IMR-90 (cell line): ENCODE measurements at regions not wholly inside any gene's neighbourhood (a gene's known extent, or its start where the extent isn't known, plus 50 kb on each side); places are given as distances from the start of the nearest gene placed in this dataset.

Source experiments
- ATAC-seq: fragments of 200-7000 bp; cut with Tn5 transposase; 2 replicates; pipeline ENCODE4 v1.9.1; 2020; ENCODE audit warnings: low read depth, mild to moderate bottlenecking, moderate library complexity
- BruUV-seq: library from RNA; stranded (reverse); fragments of 400-500 nt; replicated peaks from 2 replicates; lab custom pipeline; 2021; lab: Mats Ljungman, UMichigan
- CTCF ChIA-PET: fragments of 300-600 bp; formaldehyde crosslinking; extraction: SDS; loops from one replicate; lab custom pipeline; 2021; ENCODE audit warnings: antibody characterized with exemption; lab: Yijun Ruan, JAX
- POLR2A ChIA-PET: fragments of 300-600 bp; sonication (Branson Sonifier 250); formaldehyde crosslinking; loops from one replicate; lab custom pipeline; 2022; ENCODE audit warnings: antibody characterized with exemption; ENCODE audit not compliant: unreplicated experiment; lab: Charles Lee
- DNase-seq: peaks from one replicate; pipeline ENCODE4 v3.0.0; 2013
- H2AFZ ChIP-seq: replicated peaks from 2 replicates; pipeline ENCODE3; 2013; ENCODE audit warnings: low read length, mild to moderate bottlenecking; ENCODE audit not compliant: poor library complexity
- H2AK5ac ChIP-seq: 2 replicates; pipeline ENCODE4 v1.6.1; 2013; ENCODE audit warnings: low read depth, low read length, inconsistent platforms
- H2AK9ac ChIP-seq: replicated peaks from 2 replicates; pipeline ENCODE3; 2013; ENCODE audit warnings: mild to moderate bottlenecking, low read depth, low read length, moderate library complexity; ENCODE audit not compliant: poor library complexity
- H2BK120ac ChIP-seq: 2 replicates; pipeline ENCODE4 v1.6.1; 2013; ENCODE audit warnings: low read depth, low read length, inconsistent platforms
- H2BK15ac ChIP-seq: 3 replicates; pipeline ENCODE4 v1.6.1; 2013; ENCODE audit warnings: low read depth, low read length, inconsistent platforms
- H2BK20ac ChIP-seq: 2 replicates; pipeline ENCODE4 v1.6.1; 2013; ENCODE audit warnings: low read depth, mild to moderate bottlenecking, inconsistent platforms, low read length, moderate library complexity
- H2BK5ac ChIP-seq: 2 replicates; pipeline ENCODE4 v1.6.1; 2013; ENCODE audit warnings: mild to moderate bottlenecking, low read depth, low read length, inconsistent platforms; ENCODE audit not compliant: poor library complexity, severe bottlenecking
- H3K14ac ChIP-seq: replicated peaks from 2 replicates; pipeline ENCODE4 v1.6.1; 2013; ENCODE audit warnings: low read depth, low read length, inconsistent platforms
- H3K18ac ChIP-seq: 2 replicates; pipeline ENCODE4 v1.6.1; 2013; ENCODE audit warnings: low read depth, low read length, control low read depth
- H3K23ac ChIP-seq: 2 replicates; pipeline ENCODE4 v1.6.1; 2013; ENCODE audit warnings: low read depth, low read length, inconsistent platforms
- H3K27ac ChIP-seq: 2 replicates; pipeline ENCODE4 v1.5.1; 2013; ENCODE audit warnings: mild to moderate bottlenecking, control low read depth, low read length; ENCODE audit not compliant: insufficient read depth
- H3K27me3 ChIP-seq: 2 replicates; pipeline ENCODE4 v1.6.1; 2013; ENCODE audit warnings: low read length; ENCODE audit not compliant: control insufficient read depth, insufficient read depth
- H3K36me3 ChIP-seq: 2 replicates; pipeline ENCODE4 v1.6.1; 2013; ENCODE audit warnings: low read length, mixed read lengths; ENCODE audit not compliant: control insufficient read depth, insufficient read depth
- H3K4ac ChIP-seq: 2 replicates; pipeline ENCODE4 v1.6.1; 2013; ENCODE audit warnings: low read depth, low read length, inconsistent platforms
- H3K4me1 ChIP-seq: 2 replicates; pipeline ENCODE4 v1.6.1; 2013; ENCODE audit warnings: low read length, mixed read lengths; ENCODE audit not compliant: control insufficient read depth, insufficient read depth
- H3K4me2 ChIP-seq: 2 replicates; pipeline ENCODE4 v1.6.1; 2013; ENCODE audit warnings: low read depth, mild to moderate bottlenecking, control low read depth, low read length, moderate library complexity
- H3K4me3 ChIP-seq: 2 replicates; pipeline ENCODE4 v1.5.1; 2013; ENCODE audit warnings: low read depth, mild to moderate bottlenecking, control low read depth, low read length, moderate library complexity; ENCODE audit not compliant: insufficient read depth
- H3K56ac ChIP-seq: 2 replicates; pipeline ENCODE4 v1.6.1; 2013; ENCODE audit warnings: low read length, inconsistent platforms; ENCODE audit not compliant: insufficient read depth; ENCODE audit errors: extremely low read depth
- H3K79me1 ChIP-seq, 2 experiments: 2 replicates each; pipeline ENCODE4 v1.6.1; 2013; ENCODE audit warnings: low read length in 2 of 2, inconsistent platforms in 1 of 2, low read depth in 1 of 2
- H3K9ac ChIP-seq: 2 replicates; pipeline ENCODE4 v1.6.1; 2013; ENCODE audit warnings: low read depth, low read length, control low read depth
- H3K9me1 ChIP-seq: 2 replicates; pipeline ENCODE4 v1.6.1; 2013; ENCODE audit warnings: low read length, inconsistent platforms; ENCODE audit not compliant: insufficient read depth
- H3K9me3 ChIP-seq: 2 replicates; pipeline ENCODE4 v1.6.1; 2013; ENCODE audit warnings: low read length; ENCODE audit not compliant: control insufficient read depth, insufficient read depth
- H4K20me1 ChIP-seq: 2 replicates; pipeline ENCODE4 v1.6.1; 2013; ENCODE audit warnings: low read length, inconsistent platforms; ENCODE audit not compliant: insufficient read depth
- H4K5ac ChIP-seq: 2 replicates; pipeline ENCODE4 v1.6.1; 2013; ENCODE audit warnings: mild to moderate bottlenecking, low read depth, low read length, control low read depth
- H4K8ac ChIP-seq, 2 experiments: 2 replicates each; pipeline ENCODE4 v1.6.1; 2013; ENCODE audit warnings: low read depth in 2 of 2, low read length in 2 of 2, control low read depth in 1 of 2, inconsistent platforms in 1 of 2
- H4K91ac ChIP-seq: 2 replicates; pipeline ENCODE4 v1.6.1; 2013; ENCODE audit warnings: low read depth, low read length, inconsistent platforms; ENCODE audit not compliant: insufficient read depth
- FOS ChIP-seq: fragments of 150-350 bp; IDR thresholded peaks from 2 replicates; pipeline ENCODE4 v1.6.1; 2016; ENCODE audit warnings: low read depth, low read length
- MAFK ChIP-seq: IDR thresholded peaks from 2 replicates; pipeline ENCODE4 v1.6.1; 2012; ENCODE audit warnings: low read depth, low read length, improper control_type of control experiment
- MAZ ChIP-seq: IDR thresholded peaks from 2 replicates; pipeline ENCODE4 v1.6.1; 2012; ENCODE audit warnings: low read depth, mild to moderate bottlenecking, low read length, improper control_type of control experiment, moderate library complexity, borderline replicate concordance
- MXI1 ChIP-seq: IDR thresholded peaks from 2 replicates; pipeline ENCODE4 v1.6.1; 2012; ENCODE audit warnings: low read depth, mild to moderate bottlenecking, low read length, moderate library complexity, borderline replicate concordance
- USF2 ChIP-seq: fragments of 150-350 bp; IDR thresholded peaks from 2 replicates; pipeline ENCODE4 v1.6.1; 2017; ENCODE audit warnings: mild to moderate bottlenecking, antibody characterized with exemption, low read length, low read depth
- WGBS, 2 experiments: methylation state at CpG; one replicate each; pipeline versions ENCODE4 v1.1.5 to v1.1.7; 2013; ENCODE audit warnings: missing lambda C conversion rate in 2 of 2; ENCODE audit not compliant: insufficient read length in 1 of 2; ENCODE audit errors: extremely low coverage in 2 of 2; 5-methylcytosine and 5-hydroxymethylcytosine counted together
- dilution Hi-C: fragments of 300-500 bp; cut with HindIII; formaldehyde crosslinking; loops from one replicate; pipeline ENCODE4 v1.14.3; 2018; ENCODE audit warnings: low sequenced_read_pairs; ENCODE audit not compliant: unreplicated experiment
- in situ Hi-C: fragments of 300-500 bp; cut with MboI; formaldehyde crosslinking; loops from 3 replicates; pipeline ENCODE4 v1.14.3; 2019; ENCODE audit warnings: low sequenced_read_pairs, inconsistent platforms, mixed read lengths
- intact Hi-C: fragments of 100-400 bp; cut with micrococcal nuclease; formaldehyde crosslinking; loops from 2 replicates; pipeline ENCODE4 v1.10.0; 2022

GRCh38 chr1:76006234-76006633 is 68.3 kb upstream of the ST6GALNAC3 start:
- ChIA-PET CTCF (interaction anchor here (1.2 kb wide), 1 partner anchor 9 kb away, joined by 4 read pairs; no protein-coding TSS in a partner anchor), POLR2A (no interaction called here)
- no peak overlapping the region for H3K27ac ChIP-seq
- H3K27me3 ChIP-seq: no peaks in the 10 kb centered on the region
- no peak overlapping the region for H4K91ac ChIP-seq
- peaks cover 11% of the 10 kb centered on the region for H3K4me1 ChIP-seq
- no peak overlapping the region for H3K18ac ChIP-seq
- ATAC-seq (peak; percentile 92), DNase-seq (peak; percentile 83)
- H2BK20ac ChIP-seq: no peak overlapping the region
- H3K56ac ChIP-seq: no peak overlapping the region
- no peak overlapping the region for H2BK5ac ChIP-seq
- H3K9me1 ChIP-seq: no peaks in the 10 kb centered on the region; the same call in 1 of the 2 replicates
- no peak overlapping the region for H3K23ac ChIP-seq
- H2AK5ac ChIP-seq: no peak overlapping the region
- WGBS, 2 experiments: no CpG with 5 or more reads among the region's 1 CpG
- no peak overlapping the region for H3K4me2 ChIP-seq
- no peak overlapping the region for H2AK9ac ChIP-seq
- no peaks in the 10 kb centered on the region for H3K9me3 ChIP-seq
- no peak overlapping the region for H2AFZ ChIP-seq
- no peak overlapping the region for H2BK15ac ChIP-seq
- H2BK120ac ChIP-seq: no peak overlapping the region
- in situ Hi-C loops (no loop called here), intact Hi-C loops (loop anchor here (1.0 kb wide), 2 partner anchors 18 to 68 kb away; partner anchors contain the start of gene ST6GALNAC3), dilution Hi-C loops (no loop called here)
- no peaks in the 10 kb centered on the region for H4K20me1 ChIP-seq
- H3K4ac ChIP-seq: no peak overlapping the region
- H3K4me3 ChIP-seq: no peak overlapping the region
- H4K8ac ChIP-seq: no peak overlapping the region
- no peaks in the 10 kb centered on the region for H3K79me1 ChIP-seq
- no peak overlapping the region for H4K5ac ChIP-seq
- BruUV-seq: no TSS peak
- TF ChIP-seq MAFK: no peak
- TF ChIP-seq FOS: peak; percentile 59
- TF ChIP-seq MAZ: no peak
- 0 out of 2 replicates have a peak, but pooled peaks have one; percentile 3 for TF ChIP-seq USF2
- no peak for TF ChIP-seq MXI1
- no peak overlapping the region for H3K9ac ChIP-seq
- no peaks in the 10 kb centered on the region for H3K36me3 ChIP-seq
- no peak overlapping the region for H3K14ac ChIP-seq
